SK-N-SH (cell line): ENCODE measurements at regions not wholly inside any gene's neighbourhood (a gene's known extent, or its start where the extent isn't known, plus 50 kb on each side); places are given as distances from the start of the nearest gene placed in this dataset.

ENCODE experiments used
- CTCF ChIA-PET: fragments of 300-600, 350-600 bp; formaldehyde crosslinking; extraction: SDS; loops from one replicate; lab custom pipeline; 2021; lab: Yijun Ruan, JAX
- POLR2A ChIA-PET: fragments of 350-600 bp; sonication (Branson Sonifier 250); formaldehyde crosslinking; extraction: SDS; loops from one replicate; lab custom pipeline; 2020; ENCODE audit warnings: antibody characterized with exemption, inconsistent platforms; lab: Yijun Ruan, JAX
- DNase-seq: peaks from one replicate; pipeline ENCODE4 v3.0.0; 2012
- H2AFZ ChIP-seq: fragments of 200-600 bp; sonication (generic); 2 replicates; pipeline ENCODE4 v1.8.1; 2016; ENCODE audit warnings: antibody characterized with exemption, mild to moderate bottlenecking, low read depth
- H3F3A ChIP-seq: fragments of 200-600 bp; sonication (generic); replicated peaks from 2 replicates; pipeline ENCODE3; 2016; ENCODE audit warnings: antibody characterized with exemption, mild to moderate bottlenecking; ENCODE audit not compliant: insufficient read depth
- H3K27ac ChIP-seq, 2 experiments: fragments of 200-500 bp in 1 of 2; fragments of 200-600 bp in 1 of 2; sonication (Bioruptor generic) in 1 of 2; sonication (generic), shearing (Covaris generic) in 1 of 2; 2 replicates each; pipeline versions ENCODE4 v1.5.1 to v1.6.1; 2014 to 2016; ENCODE audit warnings: low read depth in 2 of 2, inconsistent platforms in 1 of 2, low read length in 1 of 2, mild to moderate bottlenecking in 1 of 2, mixed read lengths in 1 of 2
- H3K27me3 ChIP-seq: fragments of 200-600 bp; sonication (generic), shearing (Covaris generic); 2 replicates; pipeline ENCODE4 v1.6.1; 2016; ENCODE audit warnings: mixed run types; ENCODE audit not compliant: insufficient read depth
- H3K36me3 ChIP-seq, 2 experiments: fragments of 200-500 bp in 1 of 2; fragments of 200-600 bp in 1 of 2; sonication (Bioruptor generic) in 1 of 2; sonication (generic) in 1 of 2; replicated peaks in 1 of 2; 2 replicates each; pipeline versions ENCODE3 to v1.5.1; 2014 to 2016; ENCODE audit warnings: low read length in 1 of 2, mild to moderate bottlenecking in 1 of 2; ENCODE audit not compliant: insufficient read depth in 2 of 2, control insufficient read depth in 1 of 2
- H3K4me1 ChIP-seq, 2 experiments: fragments of 200-500 bp in 1 of 2; fragments of 200-600 bp in 1 of 2; sonication (Bioruptor generic) in 1 of 2; sonication (generic), shearing (Covaris generic) in 1 of 2; 2 replicates each; pipeline versions ENCODE4 v1.5.1 to v1.6.1; 2014 to 2016; ENCODE audit warnings: low read depth in 1 of 2, low read length in 1 of 2, mixed run types in 1 of 2; ENCODE audit not compliant: insufficient read depth in 2 of 2, control insufficient read depth in 1 of 2
- H3K4me2 ChIP-seq: fragments of 200-600 bp; sonication (generic), shearing (Covaris generic); 2 replicates; pipeline ENCODE4 v1.6.1; 2017; ENCODE audit warnings: mixed run types
- H3K4me3 ChIP-seq, 2 experiments: fragments of 200-500 bp in 1 of 2; fragments of 200-600 bp in 1 of 2; sonication (Bioruptor generic) in 1 of 2; sonication (generic), shearing (Covaris generic) in 1 of 2; 2 replicates each; pipeline versions ENCODE4 v1.5.1 to v1.8.1; 2014 to 2016; ENCODE audit warnings: low read depth in 2 of 2, inconsistent platforms in 1 of 2, low read length in 1 of 2, mild to moderate bottlenecking in 1 of 2, mixed read lengths in 1 of 2, moderate library complexity in 1 of 2
- H3K79me2 ChIP-seq: fragments of 200-600 bp; sonication (generic); 2 replicates; pipeline ENCODE4 v1.8.1; 2017; ENCODE audit warnings: mild to moderate bottlenecking; ENCODE audit not compliant: insufficient read depth
- H3K9ac ChIP-seq: fragments of 200-600 bp; sonication (generic); 2 replicates; pipeline ENCODE4 v1.6.1; 2017; ENCODE audit warnings: mixed run types
- H3K9me2 ChIP-seq: fragments of 200-600 bp; sonication (generic); 2 replicates; pipeline ENCODE4 v1.6.1; 2017; ENCODE audit warnings: mixed run types
- H3K9me3 ChIP-seq: fragments of 200-600 bp; sonication (generic); 2 replicates; pipeline ENCODE4 v1.6.1; 2017; ENCODE audit warnings: mixed run types, mild to moderate bottlenecking, moderate library complexity
- H4K20me1 ChIP-seq: fragments of 200-600 bp; sonication (generic); 2 replicates; pipeline ENCODE4 v1.6.1; 2017; ENCODE audit warnings: mild to moderate bottlenecking, mixed run types; ENCODE audit not compliant: insufficient read depth
- CHD2 ChIP-seq: fragments of 150-350 bp; IDR thresholded peaks from 2 replicates; pipeline ENCODE4 v1.6.1; 2018; ENCODE audit warnings: low read length; ENCODE audit not compliant: partially characterized antibody
- EP300 ChIP-seq, 2 experiments: IDR thresholded peaks; 2 replicates each; pipeline versions ENCODE4 v1.4.0 to v1.6.1; 2012; ENCODE audit warnings: borderline replicate concordance in 1 of 2, low read depth in 1 of 2, low read length in 1 of 2
- EZH2phosphoT487 ChIP-seq: fragments of 200-600 bp; sonication (generic); IDR thresholded peaks from 2 replicates; pipeline ENCODE4 v1.6.1; 2017; ENCODE audit warnings: low read depth, mixed run types, mild to moderate bottlenecking, antibody characterized with exemption, moderate library complexity, borderline replicate concordance
- FOSL2 ChIP-seq: IDR thresholded peaks from 2 replicates; pipeline ENCODE4 v1.4.0; 2012; ENCODE audit warnings: low read depth, mild to moderate bottlenecking, moderate library complexity, borderline replicate concordance
- FOXJ3 ChIP-seq: sonication (generic); formaldehyde crosslinking; IDR thresholded peaks from 2 replicates; pipeline ENCODE4 v1.5.1; 2020; ENCODE audit warnings: mild to moderate bottlenecking, missing genetic modification reagents
- IRF3 ChIP-seq: fragments of 150-350 bp; IDR thresholded peaks from 2 replicates; pipeline ENCODE4 v1.6.1; 2016; ENCODE audit warnings: mild to moderate bottlenecking, low read depth, low read length
- MEF2A ChIP-seq: IDR thresholded peaks from 2 replicates; pipeline ENCODE4 v1.4.0; 2012; ENCODE audit warnings: low read depth, borderline replicate concordance
- NRF1 ChIP-seq: IDR thresholded peaks from 2 replicates; pipeline ENCODE4 v1.6.1; 2012; ENCODE audit warnings: low read depth, mild to moderate bottlenecking, low read length
- PBX3 ChIP-seq: IDR thresholded peaks from 2 replicates; pipeline ENCODE4; 2012
- POLR2AphosphoS5 ChIP-seq: IDR thresholded peaks from 2 replicates; pipeline ENCODE4 v1.6.1; 2012; ENCODE audit warnings: low read depth, low read length
- RXRA ChIP-seq: IDR thresholded peaks from 2 replicates; pipeline ENCODE4 v1.4.0; 2012; ENCODE audit warnings: low read depth, mild to moderate bottlenecking, borderline replicate concordance
- SMC3 ChIP-seq: IDR thresholded peaks from 2 replicates; pipeline ENCODE4 v1.6.1; 2012; ENCODE audit warnings: low read depth, low read length, improper control_type of control experiment
- TAF1 ChIP-seq: IDR thresholded peaks from 2 replicates; pipeline ENCODE4 v1.6.1; 2012; ENCODE audit warnings: low read depth, mild to moderate bottlenecking, low read length, moderate library complexity, borderline replicate concordance
- TCF12 ChIP-seq: IDR thresholded peaks from 2 replicates; pipeline ENCODE4 v1.4.0; 2012
- TEAD4 ChIP-seq: IDR thresholded peaks from 2 replicates; pipeline ENCODE4 v1.4.0; 2012; ENCODE audit warnings: mild to moderate bottlenecking, borderline replicate concordance; ENCODE audit not compliant: insufficient read depth
- YY1 ChIP-seq: IDR thresholded peaks from 2 replicates; pipeline ENCODE4 v1.4.0; 2012; ENCODE audit warnings: low read depth, mild to moderate bottlenecking
- ZBTB33 ChIP-seq: IDR thresholded peaks from 2 replicates; pipeline ENCODE4 v1.4.0; 2012; ENCODE audit warnings: low read depth, borderline replicate concordance
- WGBS: methylation state at CpG from one replicate; pipeline ENCODE4 v1.1.6; 2017; ENCODE audit warnings: low lambda C conversion rate; 5-methylcytosine and 5-hydroxymethylcytosine counted together
- TF ChIP-seq, protein P1 (sequence below): fragments of 150-350 bp; IDR thresholded peaks from 2 replicates; pipeline ENCODE4 v1.6.1; 2017; ENCODE audit warnings: antibody characterized with exemption, low read length, low read depth, borderline replicate concordance
- TF ChIP-seq, protein P2 (sequence below): IDR thresholded peaks from 2 replicates; pipeline ENCODE4 v1.4.0; 2012; ENCODE audit warnings: low read depth, borderline replicate concordance

DNA sequence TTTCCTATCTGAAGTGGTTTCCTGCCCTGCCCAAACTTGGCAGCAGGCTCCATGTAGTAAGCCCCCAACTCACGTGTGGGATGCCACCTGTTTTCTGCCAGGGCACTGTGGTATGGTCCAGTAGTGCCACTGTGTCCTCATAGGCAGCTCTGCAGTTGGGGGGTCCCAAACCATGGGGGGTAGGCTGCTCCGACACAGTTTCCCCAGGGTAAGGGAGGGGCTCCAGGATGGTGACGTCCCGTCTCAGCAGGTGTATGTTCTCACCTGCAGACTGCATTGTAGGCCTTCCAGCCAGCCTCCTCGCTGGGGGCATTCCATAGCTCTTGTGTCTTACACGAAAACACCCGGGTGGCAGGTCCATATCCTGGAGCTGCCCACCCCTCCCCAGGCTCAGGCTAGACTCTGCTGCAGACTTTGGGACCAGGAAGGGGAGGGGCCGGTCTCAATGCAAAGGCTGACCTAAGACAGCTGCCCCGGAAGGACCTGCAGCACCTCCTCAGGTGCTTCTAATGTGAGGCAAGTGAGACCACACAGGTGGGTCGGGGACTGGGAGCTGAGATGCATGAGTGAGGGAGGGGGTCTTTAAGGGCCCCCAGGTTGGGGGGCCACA lies 330.5 kb upstream of the IRX4 start:
- no peak for TF ChIP-seq TEAD4
- no peak for TF ChIP-seq TCF12
- TF ChIP-seq SMC3, result no peak
- no peak for TF ChIP-seq FOSL2
- TF ChIP-seq CHD2, result no peak
- TF ChIP-seq NRF1, result no peak
- no peak for TF ChIP-seq PBX3
- no peak for TF ChIP-seq TAF1
- TF ChIP-seq EP300 (IDR thresholded peaks at IDR 0.05; ENCODE audit: borderline replicate concordance in 1 of 2, low read depth in 1 of 2, low read length in 1 of 2), result no peak
- no peak for TF ChIP-seq POLR2AphosphoS5
- no peak for TF ChIP-seq ZBTB33
- TF ChIP-seq, all 33 proteins: peak for 0
- no peaks in the 10 kb centered on the region for H4K20me1 ChIP-seq

GRCh38 chr5:2212481-2212880 lies 329.8 kb upstream of the IRX4 start:
- peaks cover 41% of the 10 kb centered on the region for H3K27me3 ChIP-seq
- no peaks in the 10 kb centered on the region for H3K36me3 ChIP-seq
- H3K4me1 ChIP-seq, result no peaks in the 10 kb centered on the region
- no peak overlapping the region for H3K4me3 ChIP-seq
- H3K9me2 ChIP-seq, result no peaks in the 10 kb centered on the region
- no peaks in the 10 kb centered on the region for H3K9me3 ChIP-seq
- POLR2A ChIA-PET, result no interaction called here
- H4K20me1 ChIP-seq, result no peaks in the 10 kb centered on the region
- no peak overlapping the region for H3K4me2 ChIP-seq
- no peak for DNase-seq
- H2AFZ ChIP-seq, result no peak overlapping the region
- CTCF ChIA-PET, result no interaction called here
- H3F3A ChIP-seq, result peaks cover 6% of the 10 kb centered on the region
- H3K27ac ChIP-seq, result no peak overlapping the region
- 0% methylated on average over 3 of the region's 3 CpGs for WGBS
- H3K9ac ChIP-seq, result no peak overlapping the region
- no peaks in the 10 kb centered on the region for H3K79me2 ChIP-seq
- TF ChIP-seq, protein P1, sequence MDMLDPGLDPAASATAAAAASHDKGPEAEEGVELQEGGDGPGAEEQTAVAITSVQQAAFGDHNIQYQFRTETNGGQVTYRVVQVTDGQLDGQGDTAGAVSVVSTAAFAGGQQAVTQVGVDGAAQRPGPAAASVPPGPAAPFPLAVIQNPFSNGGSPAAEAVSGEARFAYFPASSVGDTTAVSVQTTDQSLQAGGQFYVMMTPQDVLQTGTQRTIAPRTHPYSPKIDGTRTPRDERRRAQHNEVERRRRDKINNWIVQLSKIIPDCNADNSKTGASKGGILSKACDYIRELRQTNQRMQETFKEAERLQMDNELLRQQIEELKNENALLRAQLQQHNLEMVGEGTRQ, result no peak
- no peak for TF ChIP-seq FOSL2
- TF ChIP-seq IRF3, result no peak
- TF ChIP-seq FOXJ3 (CRISPR knock-in tag), result no peak
- TF ChIP-seq CHD2, result no peak
- TF ChIP-seq PBX3, result no peak
- TF ChIP-seq YY1, result no peak
- TF ChIP-seq TAF1, result no peak
- no peak for TF ChIP-seq MEF2A
- no peak for TF ChIP-seq EP300 (IDR thresholded peaks at IDR 0.05; ENCODE audit: borderline replicate concordance in 1 of 2, low read depth in 1 of 2, low read length in 1 of 2)
- TF ChIP-seq EZH2phosphoT487, result no peak
- TF ChIP-seq RXRA, result no peak
- TF ChIP-seq TEAD4, result no peak
- TF ChIP-seq, protein P2, sequence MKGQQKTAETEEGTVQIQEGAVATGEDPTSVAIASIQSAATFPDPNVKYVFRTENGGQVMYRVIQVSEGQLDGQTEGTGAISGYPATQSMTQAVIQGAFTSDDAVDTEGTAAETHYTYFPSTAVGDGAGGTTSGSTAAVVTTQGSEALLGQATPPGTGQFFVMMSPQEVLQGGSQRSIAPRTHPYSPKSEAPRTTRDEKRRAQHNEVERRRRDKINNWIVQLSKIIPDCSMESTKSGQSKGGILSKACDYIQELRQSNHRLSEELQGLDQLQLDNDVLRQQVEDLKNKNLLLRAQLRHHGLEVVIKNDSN, result no peak

More for the DNA sequence above, 330.5 kb upstream of the IRX4 start:
- Histone ChIP-seq H3K4me2 (no peak overlapping the region), H3K27me3 (peaks cover 37% of the 10 kb centered on the region), H3K9ac (no peak overlapping the region), H3K9me2 (no peaks in the 10 kb centered on the region), H3K9me3 (no peaks in the 10 kb centered on the region), H3K36me3 (no peaks in the 10 kb centered on the region), H3K4me1 (no peaks in the 10 kb centered on the region), H3K27ac (no peak overlapping the region), H3F3A (peaks cover 6% of the 10 kb centered on the region), H3K4me3 (no peak overlapping the region), H3K79me2 (no peaks in the 10 kb centered on the region), H2AFZ (no peak overlapping the region)
- ChIA-PET POLR2A (no interaction called here), CTCF (interaction anchor here (1.1 kb wide), 1 partner anchor 11 kb away, joined by 3 read pairs; no protein-coding TSS in a partner anchor)
- 0% methylated on average over 2 of the region's 10 CpGs for WGBS
- DNase-seq, result no peak
